ENCODE measurements at regions not wholly inside any gene's neighbourhood (a gene's known extent, or its start where the extent isn't known, plus 50 kb on each side); places are given as distances from the start of the nearest gene placed in this dataset.

GRCh38 chr9:105064248-105065097 is 136.5 kb upstream of the ABCA1 start:
- TF ChIP-seq CTCF (IDR thresholded peaks at IDR 0.05; ENCODE audit: low read depth, low read length): peak; percentile 4
- Histone ChIP-seq H3K4me3 (no peak overlapping the region), H3K36me3 (no peaks in the 10 kb centered on the region), H3K27ac (no peak overlapping the region), H3K4me1 (ENCODE audit: low read depth) (peaks cover 12% of the 10 kb centered on the region), H3K9me3 (ENCODE audit: low read depth) (no peaks in the 10 kb centered on the region), H3K27me3 (no peaks in the 10 kb centered on the region)
- peak; percentile 56 to 96 for DNase-seq (ENCODE audit: low read depth in 1 of 2, low spot score in 1 of 2)

- Histone ChIP-seq H3K27ac (no peak overlapping the region), H3K27me3 (no peaks in the 10 kb centered on the region), H3K4me1 (ENCODE audit: low read depth) (peaks cover 19% of the 10 kb centered on the region), H3K4me3 (no peak overlapping the region), H3K36me3 (no peaks in the 10 kb centered on the region), H3K9me3 (ENCODE audit: low read depth) (no peaks in the 10 kb centered on the region)
- no peak for TF ChIP-seq CTCF (IDR thresholded peaks at IDR 0.05; ENCODE audit: low read depth, low read length)
- no peak for DNase-seq (ENCODE audit: low read depth in 1 of 2, low spot score in 1 of 2)
Measured at GRCh38 chr9:105065098-105066088, 137.4 kb upstream of the ABCA1 start.

- H3K27me3 ChIP-seq: no peaks in the 10 kb centered on the region
- H3K4me3 ChIP-seq: no peak overlapping the region
- H3K4me1 ChIP-seq (ENCODE audit: low read depth): peaks cover 19% of the 10 kb centered on the region
- no peak for DNase-seq (ENCODE audit: low read depth in 1 of 2, low spot score in 1 of 2)
- TF ChIP-seq CTCF (IDR thresholded peaks at IDR 0.05; ENCODE audit: low read depth, low read length): no peak
- no peaks in the 10 kb centered on the region for H3K36me3 ChIP-seq
- H3K9me3 ChIP-seq (ENCODE audit: low read depth): no peaks in the 10 kb centered on the region
- H3K27ac ChIP-seq: no peak overlapping the region
Measured at GRCh38 chr9:105066275-105066865, 138.4 kb upstream of the ABCA1 start.

GRCh38 chr9:105067895-105068580 is 140.1 kb upstream of the ABCA1 start:
- no peaks in the 10 kb centered on the region for H3K36me3 ChIP-seq
- no peak overlapping the region for H3K27ac ChIP-seq
- TF ChIP-seq CTCF (IDR thresholded peaks at IDR 0.05; ENCODE audit: low read depth, low read length): no peak
- H3K4me3 ChIP-seq: no peak overlapping the region
- no peaks in the 10 kb centered on the region for H3K9me3 ChIP-seq (ENCODE audit: low read depth)
- DNase-seq (ENCODE audit: low read depth in 1 of 2, low spot score in 1 of 2): peak in 1 of 2 donors; percentile 73
- H3K27me3 ChIP-seq: no peaks in the 10 kb centered on the region
- peaks cover 19% of the 10 kb centered on the region for H3K4me1 ChIP-seq (ENCODE audit: low read depth)

- H3K27ac ChIP-seq: peak overlapping the region; percentile 65
Measured at GRCh38 chr9:105069285-105069684, 141.3 kb upstream of the ABCA1 start.

More at GRCh38 chr9:105069285-105069684, 141.3 kb upstream of the ABCA1 start:
- Histone ChIP-seq H3K4me1 (ENCODE audit: low read depth) (peaks cover 19% of the 10 kb centered on the region), H3K4me3 (no peak overlapping the region), H3K36me3 (no peaks in the 10 kb centered on the region), H3K27me3 (no peaks in the 10 kb centered on the region), H3K9me3 (ENCODE audit: low read depth) (no peaks in the 10 kb centered on the region)
- TF ChIP-seq CTCF (IDR thresholded peaks at IDR 0.05; ENCODE audit: low read depth, low read length): no peak
- no peak for DNase-seq (ENCODE audit: low read depth in 1 of 2, low spot score in 1 of 2)
